OCI-LY7 (cell line): ENCODE measurements at regions not wholly inside any gene's neighbourhood (a gene's known extent, or its start where the extent isn't known, plus 50 kb on each side); places are given as distances from the start of the nearest gene placed in this dataset.

Experiments
- BruUV-seq: library from RNA; stranded (reverse); fragments of 400-500 nt; replicated peaks from 2 replicates; lab custom pipeline; 2021; lab: Mats Ljungman, UMichigan
- CTCF ChIA-PET: fragments of 300-600 bp; sonication (Branson Sonifier 250); formaldehyde crosslinking; loops from one replicate; lab custom pipeline; 2022; ENCODE audit warnings: antibody characterized with exemption; ENCODE audit not compliant: unreplicated experiment; lab: Charles Lee
- POLR2A ChIA-PET: fragments of 300-600 bp; sonication (Branson Sonifier 250); formaldehyde crosslinking; loops from one replicate; lab custom pipeline; 2022; ENCODE audit warnings: antibody characterized with exemption; lab: Charles Lee
- DNase-seq: peaks from one replicate; pipeline ENCODE4 v3.0.0-alpha.2; 2015; ENCODE audit warnings: low spot score
- H2AFZ ChIP-seq: fragments of 200-600 bp; sonication (generic), shearing (Covaris generic); 2 replicates; pipeline ENCODE4 v1.6.1; 2014; ENCODE audit warnings: mild to moderate bottlenecking, antibody characterized with exemption, low read length, moderate library complexity
- H3K27ac ChIP-seq: fragments of 200-600 bp; sonication (generic); 2 replicates; pipeline ENCODE4 v1.5.1; 2014; ENCODE audit warnings: mixed run types, low read depth, mild to moderate bottlenecking, moderate library complexity, low read length, inconsistent platforms; ENCODE audit not compliant: poor library complexity, severe bottlenecking
- H3K36me3 ChIP-seq: fragments of 200-600 bp; sonication (generic); 2 replicates; pipeline ENCODE4 v1.6.1; 2014; ENCODE audit warnings: mild to moderate bottlenecking, antibody characterized with exemption, low read length, moderate library complexity, mixed read lengths; ENCODE audit not compliant: insufficient read depth
- H3K4me1 ChIP-seq: fragments of 200-600 bp; sonication (generic); 2 replicates; pipeline ENCODE4 v1.5.1; 2014; ENCODE audit warnings: mild to moderate bottlenecking, low read length; ENCODE audit not compliant: insufficient read depth, poor library complexity, severe bottlenecking
- H3K4me2 ChIP-seq: fragments of 200-600 bp; sonication (generic); 2 replicates; pipeline ENCODE4 v1.6.1; 2014; ENCODE audit warnings: mild to moderate bottlenecking, low read length
- H3K4me3 ChIP-seq: fragments of 200-600 bp; sonication (generic); 2 replicates; pipeline ENCODE4 v1.5.1; 2014; ENCODE audit warnings: mild to moderate bottlenecking, low read depth, low read length; ENCODE audit not compliant: poor library complexity, severe bottlenecking
- H3K79me2 ChIP-seq: fragments of 200-600 bp; sonication (generic); 2 replicates; pipeline ENCODE4 v1.6.1; 2016; ENCODE audit warnings: low read depth, mild to moderate bottlenecking, low read length, moderate library complexity, mixed read lengths; ENCODE audit not compliant: insufficient read depth
- H3K9me2 ChIP-seq: fragments of 200-600 bp; sonication (generic); 2 replicates; pipeline ENCODE4 v1.6.1; 2016; ENCODE audit warnings: mild to moderate bottlenecking, low read length, mixed read lengths; ENCODE audit not compliant: insufficient read depth
- H3K9me3 ChIP-seq: fragments of 200-600 bp; sonication (generic); 2 replicates; pipeline ENCODE4 v1.6.1; 2014; ENCODE audit warnings: mild to moderate bottlenecking, mixed run types, low read length, mixed read lengths
- H4K20me1 ChIP-seq: fragments of 200-600 bp; sonication (generic); 2 replicates; pipeline ENCODE4 v1.6.1; 2014; ENCODE audit warnings: mild to moderate bottlenecking, antibody characterized with exemption, low read length, moderate library complexity, mixed read lengths; ENCODE audit not compliant: insufficient read depth
- EZH2phosphoT487 ChIP-seq: fragments of 200-600 bp; sonication (generic); IDR thresholded peaks from 2 replicates; pipeline ENCODE4 v1.6.1; 2018; ENCODE audit warnings: low read depth, borderline replicate concordance, mild to moderate bottlenecking, mixed run types, antibody characterized with exemption, low read length, moderate library complexity, mixed read lengths
- intact Hi-C: fragments of 100-400 bp; cut with micrococcal nuclease; formaldehyde crosslinking; loops from one replicate; pipeline ENCODE4 v1.10.0; 2022; ENCODE audit not compliant: unreplicated experiment
- TF ChIP-seq, protein P1 (sequence below): fragments of 200-600 bp; sonication (generic); conservative IDR thresholded peaks from 2 replicates; pipeline ENCODE4 v1.5.1; 2014; ENCODE audit warnings: mild to moderate bottlenecking, antibody characterized with exemption, low read length, moderate library complexity, mixed read lengths

- no peaks in the 10 kb centered on the region for H3K36me3 ChIP-seq
- no peak overlapping the region for H3K4me2 ChIP-seq
- H3K27ac ChIP-seq, result no peak overlapping the region
- no peak overlapping the region for H3K4me3 ChIP-seq
- no TSS peak for BruUV-seq
- no peak for TF ChIP-seq EZH2phosphoT487
- TF ChIP-seq, protein P1, sequence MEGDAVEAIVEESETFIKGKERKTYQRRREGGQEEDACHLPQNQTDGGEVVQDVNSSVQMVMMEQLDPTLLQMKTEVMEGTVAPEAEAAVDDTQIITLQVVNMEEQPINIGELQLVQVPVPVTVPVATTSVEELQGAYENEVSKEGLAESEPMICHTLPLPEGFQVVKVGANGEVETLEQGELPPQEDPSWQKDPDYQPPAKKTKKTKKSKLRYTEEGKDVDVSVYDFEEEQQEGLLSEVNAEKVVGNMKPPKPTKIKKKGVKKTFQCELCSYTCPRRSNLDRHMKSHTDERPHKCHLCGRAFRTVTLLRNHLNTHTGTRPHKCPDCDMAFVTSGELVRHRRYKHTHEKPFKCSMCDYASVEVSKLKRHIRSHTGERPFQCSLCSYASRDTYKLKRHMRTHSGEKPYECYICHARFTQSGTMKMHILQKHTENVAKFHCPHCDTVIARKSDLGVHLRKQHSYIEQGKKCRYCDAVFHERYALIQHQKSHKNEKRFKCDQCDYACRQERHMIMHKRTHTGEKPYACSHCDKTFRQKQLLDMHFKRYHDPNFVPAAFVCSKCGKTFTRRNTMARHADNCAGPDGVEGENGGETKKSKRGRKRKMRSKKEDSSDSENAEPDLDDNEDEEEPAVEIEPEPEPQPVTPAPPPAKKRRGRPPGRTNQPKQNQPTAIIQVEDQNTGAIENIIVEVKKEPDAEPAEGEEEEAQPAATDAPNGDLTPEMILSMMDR, result no peak
- no peaks in the 10 kb centered on the region for H3K9me3 ChIP-seq
- intact Hi-C loops, result no loop called here
- no peaks in the 10 kb centered on the region for H3K79me2 ChIP-seq
- no peaks in the 10 kb centered on the region for H3K9me2 ChIP-seq
- ChIA-PET POLR2A (no interaction called here), CTCF (no interaction called here)
- H2AFZ ChIP-seq, result no peak overlapping the region
- DNase-seq, result no peak
- no peaks in the 10 kb centered on the region for H4K20me1 ChIP-seq
- H3K4me1 ChIP-seq, result no peaks in the 10 kb centered on the region
Observed at GRCh38 chr18:29313312-29313711, 1136.4 kb upstream of the CDH2 start.

- ChIA-PET POLR2A (interaction anchor here (1.4 kb wide), 1 partner anchor 17 kb away, joined by 4 read pairs; no protein-coding TSS in a partner anchor), CTCF (no interaction called here)
- Histone ChIP-seq H3K79me2 (no peaks in the 10 kb centered on the region), H3K4me2 (no peak overlapping the region), H3K4me3 (no peak overlapping the region), H3K27ac (no peak overlapping the region), H2AFZ (no peak overlapping the region), H3K4me1 (no peaks in the 10 kb centered on the region), H4K20me1 (no peaks in the 10 kb centered on the region), H3K9me3 (no peaks in the 10 kb centered on the region), H3K9me2 (no peaks in the 10 kb centered on the region), H3K36me3 (no peaks in the 10 kb centered on the region)
- TF ChIP-seq, protein P1, result no peak
- no peak for TF ChIP-seq EZH2phosphoT487
- BruUV-seq, result no TSS peak
- DNase-seq, result no peak
- intact Hi-C loops, result no loop called here
Observed at GRCh38 chr18:29311580-29311979, 1134.7 kb upstream of the CDH2 start.

- POLR2A ChIA-PET, result interaction anchor here (0.7 kb wide), 1 partner anchor 8 kb away, joined by 3 read pairs; no protein-coding TSS in a partner anchor
Observed at GRCh38 chr18:29309366-29309765, 1132.4 kb upstream of the CDH2 start.

More at GRCh38 chr18:29309366-29309765, 1132.4 kb upstream of the CDH2 start:
- no TSS peak for BruUV-seq
- H4K20me1 ChIP-seq, result no peaks in the 10 kb centered on the region
- no peak for DNase-seq
- H3K9me2 ChIP-seq, result no peaks in the 10 kb centered on the region
- no peaks in the 10 kb centered on the region for H3K36me3 ChIP-seq
- H2AFZ ChIP-seq, result no peak overlapping the region
- H3K4me1 ChIP-seq, result no peaks in the 10 kb centered on the region
- no peak overlapping the region for H3K4me2 ChIP-seq
- H3K9me3 ChIP-seq, result no peaks in the 10 kb centered on the region
- H3K4me3 ChIP-seq, result no peak overlapping the region
- CTCF ChIA-PET, result no interaction called here
- H3K27ac ChIP-seq, result no peak overlapping the region
- TF ChIP-seq EZH2phosphoT487, result no peak
- TF ChIP-seq, protein P1, result no peak
- intact Hi-C loops, result no loop called here
- no peaks in the 10 kb centered on the region for H3K79me2 ChIP-seq
